Ascending aorta (tissue), 2 donors: ENCODE measurements at regions not wholly inside any gene's neighbourhood (a gene's known extent, or its start where the extent isn't known, plus 50 kb on each side); places are given as distances from the start of the nearest gene placed in this dataset.

Source experiments
- DNase-seq, 2 donors: peaks; one replicate each; pipeline ENCODE4 v3.0.0-alpha.2; 2019; ENCODE audit warnings: low spot score in 2 of 2
- H3K27ac ChIP-seq, 2 donors: fragments of 200-600 bp; sonication (generic); one replicate each; pipeline ENCODE4 v1.5.1; 2016 to 2017; ENCODE audit warnings: mild to moderate bottlenecking in 1 of 2
- H3K27me3 ChIP-seq: fragments of 200-600 bp; sonication (generic); one replicate; pipeline ENCODE4 v1.5.1; 2017
- H3K36me3 ChIP-seq, 2 donors: fragments of 200-600 bp; sonication (generic); one replicate each; pipeline ENCODE4 v1.5.1; 2016
- H3K4me1 ChIP-seq, 2 donors: fragments of 200-600 bp; sonication (generic); one replicate each; pipeline ENCODE4 v1.5.1; 2016 to 2017; ENCODE audit warnings: mild to moderate bottlenecking in 1 of 2
- H3K4me3 ChIP-seq, 2 donors: fragments of 200-600 bp; sonication (generic); one replicate each; pipeline ENCODE4 v1.5.1; 2016 to 2017; ENCODE audit warnings: mild to moderate bottlenecking in 1 of 2
- H3K9me3 ChIP-seq, 2 donors: fragments of 200-600 bp; sonication (generic); one replicate each; pipeline ENCODE4 v1.5.1; 2016
- CTCF ChIP-seq, 3 experiments: fragments of 200-600 bp in 2 of 3; fragments of 450-650 bp in 1 of 3; sonication (generic) in 2 of 3; IDR thresholded peaks; one replicate each; pipeline ENCODE4 v1.5.1; 2016 to 2019; ENCODE audit warnings: antibody characterized with exemption in 3 of 3, mild to moderate bottlenecking in 1 of 3, moderate library complexity in 1 of 3
- intact Hi-C: fragments of 100-400 bp; cut with DNase I; formaldehyde crosslinking; loops from one replicate; pipeline ENCODE4 v1.15.1; 2023

GRCh38 chr7:155378959-155379871 lies 78.7 kb upstream of the EN2 start:
- intact Hi-C loops = no loop called here

GRCh38 chr7:155380221-155380861 lies 77.6 kb upstream of the EN2 start:
- intact Hi-C loops = no loop called here
- Histone ChIP-seq H3K9me3 (no peaks in the 10 kb centered on the region), H3K27ac (no peak overlapping the region), H3K4me3 (no peak overlapping the region), H3K36me3 (no peaks in the 10 kb centered on the region), H3K27me3 (peaks cover 26% of the 10 kb centered on the region), H3K4me1 (peaks cover 8 to 10% of the 10 kb centered on the region in 2 donors)
- peak; percentile 13 to 55 (median 45) for TF ChIP-seq CTCF (IDR thresholded peaks at IDR 0.05)
- peak in 1 of 2 donors; percentile 74 for DNase-seq

More at GRCh38 chr7:155378959-155379871, 78.7 kb upstream of the EN2 start:
- H3K27ac ChIP-seq = no peak overlapping the region
- H3K4me1 ChIP-seq = peaks cover 11 to 21% of the 10 kb centered on the region in 2 donors
- TF ChIP-seq CTCF (IDR thresholded peaks at IDR 0.05) = no peak
- no peak for DNase-seq
- H3K4me3 ChIP-seq = no peak overlapping the region
- H3K27me3 ChIP-seq = peaks cover 26% of the 10 kb centered on the region
- no peaks in the 10 kb centered on the region for H3K36me3 ChIP-seq
- H3K9me3 ChIP-seq = no peaks in the 10 kb centered on the region

GRCh38 chr7:155380976-155381851 lies 76.7 kb upstream of the EN2 start:
- Histone ChIP-seq H3K27me3 (peaks cover 19% of the 10 kb centered on the region), H3K4me3 (peak overlapping the region; percentile 9 to 39), H3K27ac (no peak overlapping the region), H3K36me3 (no peaks in the 10 kb centered on the region), H3K9me3 (no peaks in the 10 kb centered on the region), H3K4me1 (peaks cover 8 to 10% of the 10 kb centered on the region in 2 donors)
- DNase-seq = no peak
- intact Hi-C loops = no loop called here
- TF ChIP-seq CTCF (IDR thresholded peaks at IDR 0.05) = no peak

GRCh38 chr7:155381852-155382801 lies 75.8 kb upstream of the EN2 start:
- peaks cover 13% of the 10 kb centered on the region for H3K27me3 ChIP-seq

More at GRCh38 chr7:155381852-155382801, 75.8 kb upstream of the EN2 start:
- TF ChIP-seq CTCF (IDR thresholded peaks at IDR 0.05) = no peak
- no peak overlapping the region for H3K27ac ChIP-seq
- H3K4me1 ChIP-seq = peaks cover 8 to 10% of the 10 kb centered on the region in 2 donors
- no peaks in the 10 kb centered on the region for H3K9me3 ChIP-seq
- intact Hi-C loops = no loop called here
- peak overlapping the region; percentile 9 to 39 for H3K4me3 ChIP-seq
- H3K36me3 ChIP-seq = no peaks in the 10 kb centered on the region
- no peak for DNase-seq
